ENCODE measurements at regions not wholly inside any gene's neighbourhood (a gene's known extent, or its start where the extent isn't known, plus 50 kb on each side); places are given as distances from the start of the nearest gene placed in this dataset.

DNA sequence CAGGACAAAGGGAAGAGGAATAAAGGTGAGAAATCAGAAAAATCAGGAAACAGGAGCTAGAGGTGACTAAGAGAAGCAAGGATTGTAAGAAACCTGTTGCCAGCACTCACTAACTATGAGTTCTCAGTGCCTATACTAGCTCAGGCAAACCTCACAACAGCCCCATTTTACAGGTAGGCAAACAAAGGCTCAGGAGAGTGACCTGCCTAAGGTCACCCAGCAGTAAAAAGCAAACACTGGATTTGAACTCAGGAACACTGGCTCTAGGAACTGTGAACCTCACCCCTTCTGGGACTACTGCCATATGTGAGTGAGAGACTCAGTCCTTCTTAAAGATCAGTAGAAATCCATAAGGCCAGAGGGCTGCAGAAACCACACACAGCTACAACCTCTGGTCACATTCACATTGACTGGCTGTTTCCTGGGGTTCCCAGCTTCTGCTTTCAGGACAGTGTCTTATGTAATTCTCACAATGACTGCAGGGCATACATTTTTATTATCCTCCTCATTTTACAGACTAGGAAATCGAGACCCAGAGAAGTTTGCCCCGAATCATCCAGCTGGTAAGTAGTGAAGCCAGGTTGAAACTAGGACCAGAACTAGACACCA lies 80.7 kb upstream of the MAFB start:
- Mint-ChIP-seq H3K4me3 (ENCODE audit: low read depth) (no peak overlapping the region), H3K9me3 (ENCODE audit: low read depth) (no peaks in the 10 kb centered on the region), H3K36me3 (ENCODE audit: insufficient read depth) (no peaks in the 10 kb centered on the region), H3K27ac (no peak overlapping the region), H3K4me1 (ENCODE audit: low read depth) (no peaks in the 10 kb centered on the region), H3K27me3 (peaks cover 21% of the 10 kb centered on the region)
- DNase-seq (ENCODE audit: low spot score, unreplicated experiment), result no peak
- TF ChIP-seq, protein P1, sequence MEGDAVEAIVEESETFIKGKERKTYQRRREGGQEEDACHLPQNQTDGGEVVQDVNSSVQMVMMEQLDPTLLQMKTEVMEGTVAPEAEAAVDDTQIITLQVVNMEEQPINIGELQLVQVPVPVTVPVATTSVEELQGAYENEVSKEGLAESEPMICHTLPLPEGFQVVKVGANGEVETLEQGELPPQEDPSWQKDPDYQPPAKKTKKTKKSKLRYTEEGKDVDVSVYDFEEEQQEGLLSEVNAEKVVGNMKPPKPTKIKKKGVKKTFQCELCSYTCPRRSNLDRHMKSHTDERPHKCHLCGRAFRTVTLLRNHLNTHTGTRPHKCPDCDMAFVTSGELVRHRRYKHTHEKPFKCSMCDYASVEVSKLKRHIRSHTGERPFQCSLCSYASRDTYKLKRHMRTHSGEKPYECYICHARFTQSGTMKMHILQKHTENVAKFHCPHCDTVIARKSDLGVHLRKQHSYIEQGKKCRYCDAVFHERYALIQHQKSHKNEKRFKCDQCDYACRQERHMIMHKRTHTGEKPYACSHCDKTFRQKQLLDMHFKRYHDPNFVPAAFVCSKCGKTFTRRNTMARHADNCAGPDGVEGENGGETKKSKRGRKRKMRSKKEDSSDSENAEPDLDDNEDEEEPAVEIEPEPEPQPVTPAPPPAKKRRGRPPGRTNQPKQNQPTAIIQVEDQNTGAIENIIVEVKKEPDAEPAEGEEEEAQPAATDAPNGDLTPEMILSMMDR (IDR thresholded peaks at IDR 0.05; ENCODE audit: unreplicated experiment), result no peak

DNA sequence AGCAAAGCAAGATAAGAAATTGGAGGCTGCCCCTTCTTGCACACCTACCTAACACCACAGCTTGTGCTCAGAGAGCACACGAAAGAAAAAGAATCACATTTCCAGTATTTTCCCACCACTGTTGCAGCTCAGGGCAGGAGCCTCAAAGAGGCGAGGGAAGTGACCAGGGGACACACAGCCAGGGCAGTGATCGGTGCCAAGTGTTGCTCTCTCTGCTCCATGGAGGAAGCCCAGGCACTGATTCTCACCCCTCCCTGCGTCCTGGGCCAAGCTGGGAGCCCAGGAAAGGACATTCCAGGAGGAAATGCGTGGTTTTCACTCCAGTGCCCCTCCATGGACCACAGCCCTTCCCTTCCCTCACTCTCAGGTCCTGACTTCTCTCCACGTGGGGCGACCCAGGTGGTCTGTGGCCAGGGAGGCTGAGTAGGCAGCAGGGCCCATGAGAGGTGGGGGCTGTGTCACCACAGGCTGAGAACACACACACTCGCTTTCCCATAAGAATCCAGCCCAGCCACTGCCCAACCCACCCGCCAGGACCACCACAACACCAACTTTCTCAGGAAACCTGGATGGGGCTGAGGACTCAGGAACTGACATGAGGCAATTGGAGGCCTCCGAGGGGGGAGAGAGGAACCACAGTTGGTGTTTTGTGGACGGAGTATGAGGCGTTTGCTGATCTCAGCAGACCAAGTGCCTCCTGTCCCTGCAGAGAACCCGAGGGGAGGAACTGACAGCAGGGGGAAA lies 81.7 kb upstream of the MAFB start:
- Mint-ChIP-seq H3K36me3 (ENCODE audit: insufficient read depth) (no peaks in the 10 kb centered on the region), H3K9me3 (ENCODE audit: low read depth) (no peaks in the 10 kb centered on the region), H3K27me3 (peaks cover 20% of the 10 kb centered on the region), H3K27ac (no peak overlapping the region), H3K4me1 (ENCODE audit: low read depth) (no peaks in the 10 kb centered on the region), H3K4me3 (ENCODE audit: low read depth) (no peak overlapping the region)
- TF ChIP-seq, protein P1 (IDR thresholded peaks at IDR 0.05; ENCODE audit: unreplicated experiment), result no peak
- DNase-seq (ENCODE audit: low spot score, unreplicated experiment), result no peak

DNA sequence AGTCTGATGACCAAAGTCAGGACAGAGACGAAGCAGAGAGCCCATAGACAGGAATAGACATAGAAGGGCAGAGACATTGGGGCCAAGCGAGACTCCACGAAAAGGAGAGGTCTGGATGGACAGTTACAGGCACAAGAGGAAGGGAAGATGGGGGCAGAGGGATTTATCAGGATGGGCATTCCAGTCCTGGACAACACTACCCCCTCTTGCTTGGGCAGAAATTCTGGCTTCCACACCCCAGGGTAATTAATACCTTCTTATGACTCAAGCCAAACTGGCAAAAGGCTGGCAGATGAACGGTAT lies 82.2 kb upstream of the MAFB start:
- no peaks in the 10 kb centered on the region for H3K4me1 Mint-ChIP-seq (ENCODE audit: low read depth)
- TF ChIP-seq, protein P1 (IDR thresholded peaks at IDR 0.05; ENCODE audit: unreplicated experiment), result no peak
- DNase-seq (ENCODE audit: low spot score, unreplicated experiment), result no peak
- H3K4me3 Mint-ChIP-seq (ENCODE audit: low read depth), result no peak overlapping the region
- peaks cover 20% of the 10 kb centered on the region for H3K27me3 Mint-ChIP-seq
- no peaks in the 10 kb centered on the region for H3K36me3 Mint-ChIP-seq (ENCODE audit: insufficient read depth)
- H3K27ac Mint-ChIP-seq, result no peak overlapping the region
- no peaks in the 10 kb centered on the region for H3K9me3 Mint-ChIP-seq (ENCODE audit: low read depth)

DNA sequence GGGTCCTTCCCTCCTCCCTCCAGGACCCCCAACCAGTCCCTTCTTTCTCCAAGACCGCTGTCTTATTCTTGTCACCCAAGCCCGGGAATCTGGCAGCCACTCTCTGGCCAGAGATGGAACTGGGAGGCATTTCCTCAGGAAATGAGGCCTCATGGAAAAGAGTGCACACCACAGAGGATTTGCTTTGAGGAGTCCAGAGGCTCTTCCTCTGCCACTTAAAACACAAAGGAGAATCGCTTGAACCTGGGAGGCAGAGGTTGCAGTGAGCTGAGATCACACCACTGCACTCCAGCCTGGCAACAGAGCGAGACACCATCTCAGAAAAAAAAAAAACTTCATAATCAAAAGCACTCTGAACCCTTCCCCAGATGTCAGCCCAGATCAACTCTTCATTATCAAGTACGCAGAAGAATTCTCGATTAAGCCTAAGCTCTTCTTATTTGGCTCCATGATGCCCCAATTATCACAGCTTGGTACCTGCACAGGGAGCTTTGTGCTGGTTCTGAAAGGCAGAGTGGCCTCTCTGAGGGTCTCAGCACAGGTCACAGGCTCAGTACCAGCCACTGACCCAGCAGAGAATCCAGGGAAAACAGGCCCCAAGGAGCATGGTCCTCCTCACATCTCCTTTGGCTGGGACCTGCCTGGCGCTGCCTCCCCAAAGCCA lies 82.9 kb upstream of the MAFB start:
- H3K27me3 Mint-ChIP-seq, result peaks cover 20% of the 10 kb centered on the region
- H3K4me1 Mint-ChIP-seq (ENCODE audit: low read depth), result no peaks in the 10 kb centered on the region
- TF ChIP-seq, protein P1 (IDR thresholded peaks at IDR 0.05; ENCODE audit: unreplicated experiment), result no peak
- no peaks in the 10 kb centered on the region for H3K36me3 Mint-ChIP-seq (ENCODE audit: insufficient read depth)
- H3K27ac Mint-ChIP-seq, result no peak overlapping the region
- H3K4me3 Mint-ChIP-seq (ENCODE audit: low read depth), result no peak overlapping the region
- H3K9me3 Mint-ChIP-seq (ENCODE audit: low read depth), result no peaks in the 10 kb centered on the region
- no peak for DNase-seq (ENCODE audit: low spot score, unreplicated experiment)

DNA sequence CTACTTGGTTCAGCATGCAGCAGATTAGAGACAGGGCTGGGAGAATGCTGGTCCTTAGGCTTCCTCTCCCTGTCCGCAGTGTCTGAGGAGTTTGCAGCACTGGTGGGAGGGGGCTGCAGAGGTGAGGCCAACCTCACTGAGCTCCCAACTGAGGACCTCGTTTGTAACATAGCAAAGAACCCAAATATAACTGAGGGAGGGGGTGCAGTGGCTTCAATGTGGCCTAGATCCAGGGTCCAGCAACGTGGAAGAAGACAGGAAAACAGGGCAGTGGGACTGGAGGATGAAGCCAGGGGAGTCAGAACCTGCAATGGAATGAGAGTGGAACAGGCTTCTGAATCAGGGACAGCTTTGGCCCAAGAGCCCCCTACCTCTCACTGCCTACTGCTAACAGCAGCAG lies 84.3 kb upstream of the MAFB start:
- no peak overlapping the region for H3K27ac Mint-ChIP-seq
- peaks cover 21% of the 10 kb centered on the region for H3K27me3 Mint-ChIP-seq
- H3K4me1 Mint-ChIP-seq (ENCODE audit: low read depth), result no peaks in the 10 kb centered on the region
- H3K36me3 Mint-ChIP-seq (ENCODE audit: insufficient read depth), result no peaks in the 10 kb centered on the region
- no peak overlapping the region for H3K4me3 Mint-ChIP-seq (ENCODE audit: low read depth)
- TF ChIP-seq, protein P1 (IDR thresholded peaks at IDR 0.05; ENCODE audit: unreplicated experiment), result no peak
- DNase-seq (ENCODE audit: low spot score, unreplicated experiment), result no peak
- no peaks in the 10 kb centered on the region for H3K9me3 Mint-ChIP-seq (ENCODE audit: low read depth)
